HG02852 (cell line): ENCODE measurements at regions not wholly inside any gene's neighbourhood (a gene's known extent, or its start where the extent isn't known, plus 50 kb on each side); places are given as distances from the start of the nearest gene placed in this dataset.

Experiments used
- ATAC-seq: cut with Tn5 transposase; IDR thresholded peaks from one replicate; pipeline ENCODE4 v1.9.1; 2021; ENCODE audit warnings: mild to moderate bottlenecking, moderate library complexity; ENCODE audit not compliant: unreplicated experiment

- peak; percentile 30 for ATAC-seq
These were observed 51.8 kb upstream of the PMAIP1 start for GRCh38 chr18:59848002-59848401.

GRCh38 chr18:59847491-59847846 is 52.3 kb upstream of the PMAIP1 start:
- peak; percentile 31 for ATAC-seq

- ATAC-seq: peak; percentile 95
These were observed 52.8 kb upstream of the PMAIP1 start for GRCh38 chr18:59846814-59847490.

- no peak for ATAC-seq
These were observed 56.8 kb upstream of the PMAIP1 start for GRCh38 chr18:59842947-59843346.

GRCh38 chr18:59839931-59840685 is 59.7 kb upstream of the PMAIP1 start:
- no peak for ATAC-seq

GRCh38 chr18:59839246-59839645 is 60.5 kb upstream of the PMAIP1 start:
- no peak for ATAC-seq

- peak; percentile 48 for ATAC-seq
These were observed 62.2 kb upstream of the PMAIP1 start for GRCh38 chr18:59837586-59837985.

- no peak for ATAC-seq
These were observed 64.0 kb upstream of the PMAIP1 start for GRCh38 chr18:59835605-59836379.

- ATAC-seq: peak; percentile 52
These were observed 65.5 kb upstream of the PMAIP1 start for GRCh38 chr18:59834267-59834666.

GRCh38 chr18:59833785-59834184 is 66.0 kb upstream of the PMAIP1 start:
- peak; percentile 86 for ATAC-seq

GRCh38 chr18:59823596-59824195 is 76.1 kb upstream of the PMAIP1 start:
- ATAC-seq: peak; percentile 66

GRCh38 chr18:59822612-59823550 is 76.9 kb upstream of the PMAIP1 start:
- ATAC-seq: no peak

GRCh38 chr18:59821983-59822382 is 77.8 kb upstream of the PMAIP1 start:
- ATAC-seq: no peak

- ATAC-seq: no peak
These were observed 79.1 kb upstream of the PMAIP1 start for GRCh38 chr18:59820663-59821062.

- no peak for ATAC-seq
These were observed 81.0 kb upstream of the PMAIP1 start for GRCh38 chr18:59818769-59819168.

- no peak for ATAC-seq
These were observed 84.9 kb upstream of the PMAIP1 start for GRCh38 chr18:59814891-59815290.

- ATAC-seq: no peak
These were observed 85.9 kb upstream of the PMAIP1 start for GRCh38 chr18:59813942-59814341.

- no peak for ATAC-seq
These were observed 88.9 kb upstream of the PMAIP1 start for GRCh38 chr18:59810735-59811520.

- ATAC-seq: no peak
These were observed 89.6 kb upstream of the PMAIP1 start for GRCh38 chr18:59810183-59810582.
